HCT116 (cell line): ENCODE measurements at regions not wholly inside any gene's neighbourhood (a gene's known extent, or its start where the extent isn't known, plus 50 kb on each side); places are given as distances from the start of the nearest gene placed in this dataset.

Source experiments
- ATAC-seq: fragments of 200-7000 bp; cut with Tn5 transposase; 2 replicates; pipeline ENCODE4 v1.9.1; 2020; ENCODE audit warnings: mild to moderate bottlenecking, moderate library complexity
- BruUV-seq: library from RNA; stranded (reverse); fragments of 400-500 nt; replicated peaks from 2 replicates; lab custom pipeline; 2021; lab: Mats Ljungman, UMichigan
- CTCF ChIA-PET: fragments of 300-600 bp; sonication (Branson Sonifier 250); formaldehyde crosslinking; loops from one replicate; lab custom pipeline; 2021; ENCODE audit warnings: antibody characterized with exemption; lab: Charles Lee
- POLR2A ChIA-PET: fragments of 300-600, 350-600 bp; sonication (Branson Sonifier 250); formaldehyde crosslinking; loops from one replicate; lab custom pipeline; 2021; ENCODE audit warnings: antibody characterized with exemption; lab: Charles Lee
- RAD21 ChIA-PET, 2 experiments: fragments of 300-600 bp; sonication (Branson Sonifier 250); formaldehyde crosslinking; loops; one replicate each; lab custom pipeline; 2023; ENCODE audit warnings: low total read pairs in 2 of 2; ENCODE audit not compliant: uncharacterized antibody in 2 of 2, unreplicated experiment in 2 of 2, low non-redundant PET in 1 of 2; lab: Charles Lee
- DNase-seq: peaks from one replicate; pipeline ENCODE4 v3.0.0-alpha.2; 2010; ENCODE audit warnings: low read depth, low spot score
- H2AFZ ChIP-seq: fragments of 200-600 bp; shearing (Covaris generic), sonication (generic); 2 replicates; pipeline ENCODE4 v1.6.1; 2017; ENCODE audit warnings: low read depth, mixed run types, mixed read lengths, antibody characterized with exemption, low read length; ENCODE audit not compliant: poor library complexity, severe bottlenecking
- H3K27ac ChIP-seq: 2 replicates; pipeline ENCODE4 v1.5.1; 2012; ENCODE audit warnings: low read depth, low read length
- H3K27me3 ChIP-seq: fragments of 200-600 bp; sonication (generic); 2 replicates; pipeline ENCODE4 v1.6.1; 2016; ENCODE audit warnings: mixed run types, low read length, mixed read lengths; ENCODE audit not compliant: insufficient read depth
- H3K36me3 ChIP-seq, 2 experiments: fragments of 200-500 bp in 1 of 2; fragments of 200-600 bp in 1 of 2; sonication (Bioruptor generic) in 1 of 2; sonication (generic) in 1 of 2; 2 replicates each; pipeline versions ENCODE4 v1.5.1 to v1.6.1; 2014 to 2016; ENCODE audit warnings: low read length in 2 of 2, inconsistent platforms in 1 of 2, mixed read lengths in 1 of 2, mixed run types in 1 of 2; ENCODE audit not compliant: insufficient read depth in 2 of 2, control insufficient read depth in 1 of 2
- H3K4me1 ChIP-seq, 2 experiments: fragments of 200-600 bp in 1 of 2; sonication (generic) in 1 of 2; 2 replicates each; pipeline versions ENCODE4 v1.5.1 to v1.6.1; 2012 to 2017; ENCODE audit warnings: low read length in 2 of 2, inconsistent platforms in 1 of 2, mild to moderate bottlenecking in 1 of 2, mixed read lengths in 1 of 2, mixed run types in 1 of 2, moderate library complexity in 1 of 2; ENCODE audit not compliant: insufficient read depth in 2 of 2, control insufficient read depth in 1 of 2
- H3K4me2 ChIP-seq: fragments of 200-600 bp; sonication (generic); 2 replicates; pipeline ENCODE4 v1.6.1; 2017; ENCODE audit warnings: mixed run types, low read length, mixed read lengths
- H3K4me3 ChIP-seq, 2 experiments: fragments of 200-600 bp in 1 of 2; sonication (generic) in 1 of 2; replicated peaks in 1 of 2; 2 replicates each; pipeline ENCODE4 v1.5.1; 2011 to 2016; ENCODE audit warnings: low read length in 2 of 2, control low read depth in 1 of 2, low read depth in 1 of 2, mild to moderate bottlenecking in 1 of 2, mixed read lengths in 1 of 2, mixed run types in 1 of 2
- H3K79me2 ChIP-seq: fragments of 200-600 bp; sonication (generic); 2 replicates; pipeline ENCODE4 v1.6.1; 2017; ENCODE audit warnings: mild to moderate bottlenecking, mixed run types, low read length, moderate library complexity, mixed read lengths; ENCODE audit not compliant: insufficient read depth
- H3K9ac ChIP-seq: fragments of 200-600 bp; sonication (generic); 2 replicates; pipeline ENCODE4 v1.6.1; 2016; ENCODE audit warnings: low read length, mixed read lengths
- H3K9me2 ChIP-seq: fragments of 200-600 bp; sonication (generic), shearing (Covaris generic); 2 replicates; pipeline ENCODE4 v1.6.1; 2017; ENCODE audit warnings: mixed run types, mild to moderate bottlenecking, moderate library complexity; ENCODE audit not compliant: insufficient read depth
- H3K9me3 ChIP-seq, 2 experiments: fragments of 200-500 bp in 1 of 2; fragments of 200-600 bp in 1 of 2; sonication (Bioruptor generic) in 1 of 2; sonication (generic) in 1 of 2; 2 replicates each; pipeline ENCODE4 v1.6.1; 2014 to 2017; ENCODE audit warnings: low read length in 2 of 2, mixed read lengths in 2 of 2, inconsistent platforms in 1 of 2, low read depth in 1 of 2, mild to moderate bottlenecking in 1 of 2, mixed run types in 1 of 2, moderate library complexity in 1 of 2; ENCODE audit not compliant: control insufficient read depth in 1 of 2, insufficient read depth in 1 of 2
- H4K20me1 ChIP-seq: fragments of 200-600 bp; sonication (generic), shearing (Covaris generic); 2 replicates; pipeline ENCODE4 v1.6.1; 2017; ENCODE audit warnings: mixed run types, mild to moderate bottlenecking, moderate library complexity; ENCODE audit not compliant: insufficient read depth
- ATF3 ChIP-seq: IDR thresholded peaks from 2 replicates; pipeline ENCODE4 v1.6.1; 2012
- CBX3 ChIP-seq: IDR thresholded peaks from 2 replicates; pipeline ENCODE4 v1.6.1; 2012; ENCODE audit warnings: low read depth
- CEBPB ChIP-seq: IDR thresholded peaks from 2 replicates; pipeline ENCODE4 v1.6.1; 2012; ENCODE audit warnings: low read depth
- CTCF ChIP-seq, 3 experiments: fragments of 200-600 bp in 1 of 3; sonication (generic) in 1 of 3; IDR thresholded peaks in 2 of 3; conservative IDR thresholded peaks in 1 of 3; 2 replicates each; pipeline ENCODE4 v1.5.1; 2012 to 2017; ENCODE audit warnings: low read depth in 2 of 3, low read length in 2 of 3, antibody characterized with exemption in 1 of 3, borderline replicate concordance in 1 of 3, control low read depth in 1 of 3, mild to moderate bottlenecking in 1 of 3, mixed read lengths in 1 of 3, mixed run types in 1 of 3, moderate library complexity in 1 of 3; ENCODE audit not compliant: insufficient read depth in 1 of 3
- EGR1 ChIP-seq: IDR thresholded peaks from 2 replicates; pipeline ENCODE4 v1.6.1; 2012; ENCODE audit warnings: low read depth
- ELF1 ChIP-seq: IDR thresholded peaks from 2 replicates; pipeline ENCODE4 v1.6.1; 2012; ENCODE audit warnings: low read depth, borderline replicate concordance
- EZH2phosphoT487 ChIP-seq: fragments of 200-600 bp; IDR thresholded peaks from 2 replicates; pipeline ENCODE4 v1.6.1; 2018; ENCODE audit warnings: antibody characterized with exemption, borderline replicate concordance
- JUND ChIP-seq: IDR thresholded peaks from 2 replicates; pipeline ENCODE4 v1.6.1; 2012
- MAX ChIP-seq: IDR thresholded peaks from 2 replicates; pipeline ENCODE4 v1.6.1; 2012
- POLR2A ChIP-seq: IDR thresholded peaks from 2 replicates; pipeline ENCODE4 v1.7.0; 2011; ENCODE audit warnings: borderline replicate concordance; ENCODE audit not compliant: insufficient read depth, insufficient read length; ENCODE audit errors: extremely low read depth
- POLR2AphosphoS5 ChIP-seq: IDR thresholded peaks from 2 replicates; pipeline ENCODE4 v1.6.1; 2011; ENCODE audit warnings: mild to moderate bottlenecking, low read depth, low read length, moderate library complexity
- RAD21 ChIP-seq: IDR thresholded peaks from 2 replicates; pipeline ENCODE4 v1.6.1; 2012; ENCODE audit warnings: low read depth, mild to moderate bottlenecking
- REST ChIP-seq: IDR thresholded peaks from 2 replicates; pipeline ENCODE4 v1.6.1; 2012; ENCODE audit warnings: low read depth
- SP1 ChIP-seq: IDR thresholded peaks from 2 replicates; pipeline ENCODE4 v1.6.1; 2012; ENCODE audit warnings: low read depth
- TCF7L2 ChIP-seq: IDR thresholded peaks from 2 replicates; pipeline ENCODE4 v1.7.0; 2011; ENCODE audit warnings: borderline replicate concordance, inconsistent platforms; ENCODE audit not compliant: insufficient read depth, insufficient read length; ENCODE audit errors: extremely low read depth
- YY1 ChIP-seq: IDR thresholded peaks from 2 replicates; pipeline ENCODE4 v1.6.1; 2011; ENCODE audit warnings: low read length, low read depth, moderate library complexity, mild to moderate bottlenecking; ENCODE audit not compliant: insufficient replicate concordance; ENCODE audit errors: extremely low read depth
- ZFX ChIP-seq: fragments of 450-650 bp; IDR thresholded peaks from 2 replicates; pipeline ENCODE4 v1.6.1; 2017
- ZNF274 ChIP-seq: fragments of 200-500 bp; sonication (Bioruptor generic); IDR thresholded peaks from 2 replicates; pipeline ENCODE4 v1.6.1; 2014; ENCODE audit warnings: mild to moderate bottlenecking, low read depth, low read length, inconsistent platforms
- intact Hi-C: fragments of 100-400 bp; cut with micrococcal nuclease; formaldehyde crosslinking; loops from 2 replicates; pipeline ENCODE4 v1.10.0; 2022

GRCh38 chr1:71232786-71233185 is 152.0 kb upstream of the ZRANB2 start:
- ChIA-PET CTCF (no interaction called here), RAD21 (no interaction called here), POLR2A (no interaction called here)
- no peaks in the 10 kb centered on the region for H3K9me2 ChIP-seq
- no peak overlapping the region for H2AFZ ChIP-seq
- no peaks in the 10 kb centered on the region for H3K9me3 ChIP-seq
- no peak for TF ChIP-seq MAX
- no peak for TF ChIP-seq REST
- TF ChIP-seq ATF3 = no peak
- no peak for TF ChIP-seq CEBPB
- TF ChIP-seq CTCF (IDR thresholded peaks at IDR 0.05 in 2 of 3, conservative IDR thresholded peaks at IDR 0.05 in 1 of 3; ENCODE audit: borderline replicate concordance in 1 of 3, insufficient read depth in 1 of 3, low read depth in 2 of 3, low read length in 2 of 3) = no peak
- TF ChIP-seq RAD21 = no peak
- no peak for TF ChIP-seq POLR2AphosphoS5
- no peak for TF ChIP-seq CBX3
- TF ChIP-seq POLR2A = no peak
- no peak for TF ChIP-seq ELF1
- no peak for TF ChIP-seq EZH2phosphoT487
- no peak for TF ChIP-seq YY1
- no peak for TF ChIP-seq SP1
- TF ChIP-seq TCF7L2 = no peak
- TF ChIP-seq ZFX = no peak
- TF ChIP-seq JUND = no peak
- TF ChIP-seq ZNF274 = no peak
- no peak for TF ChIP-seq EGR1
- no peaks in the 10 kb centered on the region for H4K20me1 ChIP-seq
- ATAC-seq (no peak), DNase-seq (no peak)
- H3K27me3 ChIP-seq = no peaks in the 10 kb centered on the region
- H3K27ac ChIP-seq = no peak overlapping the region
- no peaks in the 10 kb centered on the region for H3K4me1 ChIP-seq
- no peaks in the 10 kb centered on the region for H3K79me2 ChIP-seq
- H3K9ac ChIP-seq = no peak overlapping the region
- H3K36me3 ChIP-seq = no peaks in the 10 kb centered on the region
- no peak overlapping the region for H3K4me2 ChIP-seq
- BruUV-seq = no TSS peak
- intact Hi-C loops = no loop called here
- no peak overlapping the region for H3K4me3 ChIP-seq
